Prostate gland (tissue), 2 donors: ENCODE measurements at regions not wholly inside any gene's neighbourhood (a gene's known extent, or its start where the extent isn't known, plus 50 kb on each side); places are given as distances from the start of the nearest gene placed in this dataset.

ENCODE experiments used
- DNase-seq: peaks from one replicate; pipeline ENCODE4 v3.0.0-alpha.2; 2019; ENCODE audit warnings: low spot score
- H3K27ac ChIP-seq, 2 donors: fragments of 200-600 bp; sonication (generic); 2 replicates each; pipeline ENCODE4 v1.5.1; 2017 to 2019
- H3K27me3 ChIP-seq: fragments of 200-600 bp; sonication (generic); replicated peaks from 2 replicates; pipeline ENCODE4 v1.5.1; 2019; ENCODE audit not compliant: insufficient read depth
- H3K36me3 ChIP-seq, 2 donors: fragments of 200-600 bp; sonication (generic); 1 replicate in 1 of 2; 2 replicates in 1 of 2; pipeline versions ENCODE4 v1.5.1 to v1.8.1; 2017 to 2019
- H3K4me1 ChIP-seq: fragments of 200-600 bp; sonication (generic); replicated peaks from 2 replicates; pipeline ENCODE4 v1.5.1; 2019
- H3K4me3 ChIP-seq, 2 donors: fragments of 200-600 bp; sonication (generic); 2 replicates each; pipeline ENCODE4 v1.5.1; 2017 to 2019
- H3K9me3 ChIP-seq: fragments of 200-600 bp; sonication (generic); 2 replicates; pipeline ENCODE4 v1.5.1; 2017
- CTCF ChIP-seq, 4 experiments: fragments of 200-600 bp in 2 of 4; fragments of 450-650 bp in 2 of 4; sonication (generic) in 2 of 4; IDR thresholded peaks; 1 replicate in 3 of 4; 2 replicates in 1 of 4; pipeline ENCODE4 v1.5.1; 2016 to 2019; ENCODE audit warnings: antibody characterized with exemption in 4 of 4, mild to moderate bottlenecking in 2 of 4, moderate library complexity in 2 of 4
- POLR2A ChIP-seq: fragments of 450-650 bp; IDR thresholded peaks from one replicate; pipeline ENCODE4 v1.6.1; 2016; ENCODE audit warnings: antibody characterized with exemption, mild to moderate bottlenecking
- POLR2AphosphoS5 ChIP-seq: sonication (generic); formaldehyde crosslinking; IDR thresholded peaks from one replicate; pipeline ENCODE4 v1.6.1; 2017; ENCODE audit warnings: antibody characterized with exemption
- WGBS: methylation state at CpG from one replicate; pipeline ENCODE4 v1.1.5; 2018; 5-methylcytosine and 5-hydroxymethylcytosine counted together
- intact Hi-C: fragments of 100-400 bp; cut with DNase I; formaldehyde crosslinking; loops from one replicate; pipeline ENCODE4 v1.14.2; 2022

GRCh38 chr22:23373601-23374000, 193.3 kb downstream of the BCR start:
- no peak for DNase-seq
- H3K27ac ChIP-seq, result no peak overlapping the region
- H3K9me3 ChIP-seq, result no peaks in the 10 kb centered on the region
- H3K36me3 ChIP-seq, result no peaks in the 10 kb centered on the region
- no peak overlapping the region for H3K4me3 ChIP-seq
- H3K4me1 ChIP-seq, result no peaks in the 10 kb centered on the region
- intact Hi-C loops, result no loop called here
- TF ChIP-seq CTCF (IDR thresholded peaks at IDR 0.05), result no peak
- TF ChIP-seq POLR2A, result no peak
- TF ChIP-seq POLR2AphosphoS5, result no peak
- H3K27me3 ChIP-seq, result no peaks in the 10 kb centered on the region
- 87% methylated on average over 9 of the region's 9 CpGs for WGBS

GRCh38 chr22:23370251-23370650, 189.9 kb downstream of the BCR start:
- Histone ChIP-seq H3K27ac (no peak overlapping the region), H3K9me3 (no peaks in the 10 kb centered on the region), H3K4me1 (no peaks in the 10 kb centered on the region), H3K27me3 (no peaks in the 10 kb centered on the region), H3K36me3 (no peaks in the 10 kb centered on the region), H3K4me3 (no peak overlapping the region)
- no peak for DNase-seq
- WGBS, result 83% methylated on average over 8 of the region's 8 CpGs
- TF ChIP-seq POLR2A, result no peak
- no peak for TF ChIP-seq POLR2AphosphoS5
- TF ChIP-seq CTCF (IDR thresholded peaks at IDR 0.05), result no peak
- intact Hi-C loops, result no loop called here

GRCh38 chr22:23369054-23369685, 188.9 kb downstream of the BCR start:
- Histone ChIP-seq H3K27ac (no peak overlapping the region), H3K36me3 (no peaks in the 10 kb centered on the region), H3K27me3 (no peaks in the 10 kb centered on the region), H3K9me3 (no peaks in the 10 kb centered on the region), H3K4me1 (no peaks in the 10 kb centered on the region), H3K4me3 (no peak overlapping the region)
- intact Hi-C loops, result no loop called here
- TF ChIP-seq POLR2A (no peak), CTCF (IDR thresholded peaks at IDR 0.05) (no peak), POLR2AphosphoS5 (no peak)
- WGBS, result 91% methylated on average over 5 of the region's 5 CpGs
- no peak for DNase-seq
